Type B pancreatic cell (in vitro differentiated cells): ENCODE measurements at regions not wholly inside any gene's neighbourhood (a gene's known extent, or its start where the extent isn't known, plus 50 kb on each side); places are given as distances from the start of the nearest gene placed in this dataset.
A peak's percentile ranks its signal among the peaks of the same experiment; 100 is the strongest.

Source experiments
- DNase-seq: peaks from one replicate; pipeline ENCODE4 v3.0.0; 2021; ENCODE audit warnings: mixed read lengths; ENCODE audit not compliant: unreplicated experiment; ENCODE audit errors: extremely low spot score
- H3K27ac Mint-ChIP-seq: 2 replicates; pipeline ENCODE4 v1.8.0; 2021; ENCODE audit warnings: mild to moderate bottlenecking, mixed read lengths
- H3K27me3 Mint-ChIP-seq: 2 replicates; pipeline ENCODE4 v1.8.0; 2021; ENCODE audit warnings: mixed read lengths
- H3K36me3 Mint-ChIP-seq: 2 replicates; pipeline ENCODE4 v1.8.0; 2021; ENCODE audit warnings: mixed read lengths
- H3K4me1 Mint-ChIP-seq: one replicate; pipeline ENCODE4 v1.8.0; 2021; ENCODE audit warnings: mixed read lengths; ENCODE audit not compliant: unreplicated experiment
- H3K4me3 Mint-ChIP-seq: 2 replicates; pipeline ENCODE4 v1.8.0; 2021; ENCODE audit warnings: mild to moderate bottlenecking, mixed read lengths
- H3K9me3 Mint-ChIP-seq: 2 replicates; pipeline ENCODE4 v1.8.0; 2021; ENCODE audit warnings: mixed read lengths
- TF ChIP-seq, protein P1 (sequence below): fragments of 200-600 bp; sonication (generic); conservative IDR thresholded peaks from 2 replicates; pipeline ENCODE4 v1.5.0; 2021; ENCODE audit warnings: antibody characterized with exemption, mild to moderate bottlenecking

- no peak for DNase-seq
- Mint-ChIP-seq H3K27me3 (no peaks in the 10 kb centered on the region), H3K36me3 (no peaks in the 10 kb centered on the region), H3K4me3 (no peak overlapping the region), H3K27ac (peak overlapping the region; percentile 2), H3K9me3 (no peaks in the 10 kb centered on the region), H3K4me1 (peaks cover 10% of the 10 kb centered on the region)
- TF ChIP-seq, protein P1, sequence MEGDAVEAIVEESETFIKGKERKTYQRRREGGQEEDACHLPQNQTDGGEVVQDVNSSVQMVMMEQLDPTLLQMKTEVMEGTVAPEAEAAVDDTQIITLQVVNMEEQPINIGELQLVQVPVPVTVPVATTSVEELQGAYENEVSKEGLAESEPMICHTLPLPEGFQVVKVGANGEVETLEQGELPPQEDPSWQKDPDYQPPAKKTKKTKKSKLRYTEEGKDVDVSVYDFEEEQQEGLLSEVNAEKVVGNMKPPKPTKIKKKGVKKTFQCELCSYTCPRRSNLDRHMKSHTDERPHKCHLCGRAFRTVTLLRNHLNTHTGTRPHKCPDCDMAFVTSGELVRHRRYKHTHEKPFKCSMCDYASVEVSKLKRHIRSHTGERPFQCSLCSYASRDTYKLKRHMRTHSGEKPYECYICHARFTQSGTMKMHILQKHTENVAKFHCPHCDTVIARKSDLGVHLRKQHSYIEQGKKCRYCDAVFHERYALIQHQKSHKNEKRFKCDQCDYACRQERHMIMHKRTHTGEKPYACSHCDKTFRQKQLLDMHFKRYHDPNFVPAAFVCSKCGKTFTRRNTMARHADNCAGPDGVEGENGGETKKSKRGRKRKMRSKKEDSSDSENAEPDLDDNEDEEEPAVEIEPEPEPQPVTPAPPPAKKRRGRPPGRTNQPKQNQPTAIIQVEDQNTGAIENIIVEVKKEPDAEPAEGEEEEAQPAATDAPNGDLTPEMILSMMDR, result no peak
Observed at GRCh38 chr1:94305704-94306103, 68.3 kb upstream of the ARHGAP29 start.

GRCh38 chr1:94304553-94304952, 67.2 kb upstream of the ARHGAP29 start:
- Mint-ChIP-seq H3K4me3 (no peak overlapping the region), H3K36me3 (no peaks in the 10 kb centered on the region), H3K9me3 (no peaks in the 10 kb centered on the region), H3K27me3 (no peaks in the 10 kb centered on the region), H3K4me1 (peaks cover 19% of the 10 kb centered on the region), H3K27ac (no peak overlapping the region)
- TF ChIP-seq, protein P1, result no peak
- no peak for DNase-seq

DNA sequence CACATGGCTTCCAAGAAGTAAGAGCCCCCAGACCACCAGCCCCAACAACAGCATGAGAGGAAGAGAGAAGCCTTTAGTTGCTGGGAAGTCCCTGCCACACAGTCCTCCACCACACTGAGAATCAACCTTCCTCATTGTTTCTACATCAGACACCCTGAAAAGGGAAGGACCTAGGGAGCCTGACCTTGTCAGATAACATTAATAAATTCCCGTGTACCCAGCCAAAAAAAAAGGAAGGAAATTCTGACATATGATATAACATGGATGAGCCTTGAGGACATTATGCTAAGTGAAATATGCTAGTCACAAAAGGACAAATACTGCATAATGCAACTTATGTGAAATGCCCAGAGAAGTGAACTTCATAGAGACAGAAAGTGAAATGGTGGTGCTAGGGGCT, 65.6 kb upstream of the ARHGAP29 start:
- Mint-ChIP-seq H3K4me3 (no peak overlapping the region), H3K27ac (no peak overlapping the region), H3K36me3 (no peaks in the 10 kb centered on the region), H3K27me3 (no peaks in the 10 kb centered on the region), H3K9me3 (no peaks in the 10 kb centered on the region), H3K4me1 (peaks cover 20% of the 10 kb centered on the region)
- TF ChIP-seq, protein P1, result no peak
- no peak for DNase-seq

DNA sequence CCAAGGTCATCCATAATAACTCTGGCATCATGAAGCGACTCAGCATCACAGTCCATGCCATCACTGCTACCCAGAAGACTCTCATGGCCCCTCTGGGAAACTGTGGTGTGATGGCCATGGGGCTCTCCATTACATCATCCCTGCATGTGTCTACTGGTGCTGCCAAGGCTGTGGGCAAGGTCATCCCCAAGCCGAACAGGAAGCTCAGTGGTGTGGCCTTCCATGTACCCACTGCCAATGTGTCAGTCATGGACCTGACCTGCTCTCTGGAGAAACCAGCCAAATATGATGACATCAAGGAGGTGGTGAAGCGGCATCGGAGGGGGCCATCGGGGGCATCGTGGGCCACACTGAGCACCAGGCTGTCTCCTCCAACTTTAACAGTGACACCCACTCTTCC, 65.1 kb upstream of the ARHGAP29 start:
- H3K36me3 Mint-ChIP-seq, result no peaks in the 10 kb centered on the region
- DNase-seq, result no peak
- no peaks in the 10 kb centered on the region for H3K9me3 Mint-ChIP-seq
- peaks cover 20% of the 10 kb centered on the region for H3K4me1 Mint-ChIP-seq
- no peak overlapping the region for H3K4me3 Mint-ChIP-seq
- no peaks in the 10 kb centered on the region for H3K27me3 Mint-ChIP-seq
- no peak overlapping the region for H3K27ac Mint-ChIP-seq
- TF ChIP-seq, protein P1, result no peak

- Mint-ChIP-seq H3K27me3 (no peaks in the 10 kb centered on the region), H3K36me3 (no peaks in the 10 kb centered on the region), H3K9me3 (no peaks in the 10 kb centered on the region), H3K4me3 (no peak overlapping the region), H3K27ac (no peak overlapping the region), H3K4me1 (peaks cover 19% of the 10 kb centered on the region)
- no peak for DNase-seq
- TF ChIP-seq, protein P1, result no peak
Observed at GRCh38 chr1:94301186-94301585, 63.8 kb upstream of the ARHGAP29 start.

DNA sequence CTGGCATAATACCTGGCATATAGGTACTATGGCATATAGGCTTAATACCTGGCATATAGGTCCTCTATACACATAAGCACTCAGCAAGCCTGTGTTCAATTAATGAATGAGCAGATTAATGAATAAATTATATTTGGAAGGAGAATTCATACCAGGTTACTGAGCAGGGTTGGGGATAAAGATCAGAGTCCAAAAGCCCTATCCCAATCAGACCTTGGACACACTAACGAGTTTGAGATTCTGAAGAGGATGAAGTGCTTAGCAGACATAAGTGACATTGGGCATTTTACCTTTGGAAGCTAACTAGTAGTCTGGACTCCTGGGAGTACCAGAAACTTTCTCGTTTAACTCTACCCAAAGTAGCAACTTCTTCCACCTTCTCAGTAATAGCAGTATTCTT, 63.3 kb upstream of the ARHGAP29 start:
- TF ChIP-seq, protein P1, result no peak
- Mint-ChIP-seq H3K9me3 (no peaks in the 10 kb centered on the region), H3K4me3 (no peak overlapping the region), H3K27ac (no peak overlapping the region), H3K4me1 (peaks cover 15% of the 10 kb centered on the region), H3K36me3 (no peaks in the 10 kb centered on the region), H3K27me3 (no peaks in the 10 kb centered on the region)
- no peak for DNase-seq
